NT2/D1 (cell line): ENCODE measurements at regions not wholly inside any gene's neighbourhood (a gene's known extent, or its start where the extent isn't known, plus 50 kb on each side); places are given as distances from the start of the nearest gene placed in this dataset.

Source experiments
- SUZ12 ChIP-seq: IDR thresholded peaks from 2 replicates; pipeline ENCODE4 v1.6.1; 2011; ENCODE audit not compliant: insufficient read length, insufficient read depth; ENCODE audit errors: extremely low read depth
- YY1 ChIP-seq: IDR thresholded peaks from 2 replicates; pipeline ENCODE4 v1.6.1; 2011; ENCODE audit not compliant: insufficient read length, insufficient read depth
- ZNF274 ChIP-seq: IDR thresholded peaks from 2 replicates; pipeline ENCODE4 v1.6.1; 2011; ENCODE audit warnings: mild to moderate bottlenecking, low read depth, low read length

GRCh38 chr17:6326483-6326882 lies 108.4 kb downstream of the AIPL1 start:
- TF ChIP-seq YY1 (no peak), ZNF274 (no peak), SUZ12 (no peak)
